ENCODE measurements at regions not wholly inside any gene's neighbourhood (a gene's known extent, or its start where the extent isn't known, plus 50 kb on each side); places are given as distances from the start of the nearest gene placed in this dataset.
A peak's percentile ranks its signal among the peaks of the same experiment; 100 is the strongest.

GRCh38 chr21:25360593-25360992 is 246.7 kb downstream of the MRPL39 start:
- Mint-ChIP-seq H3K27me3 (no peaks in the 10 kb centered on the region), H3K27ac (no peak overlapping the region), H3K4me1 (ENCODE audit: low read depth) (no peaks in the 10 kb centered on the region), H3K9me3 (ENCODE audit: low read depth) (no peaks in the 10 kb centered on the region), H3K4me3 (ENCODE audit: low read depth) (no peak overlapping the region), H3K36me3 (ENCODE audit: insufficient read depth) (no peaks in the 10 kb centered on the region)
- peak; percentile 8 for TF ChIP-seq CTCF (IDR thresholded peaks at IDR 0.05; ENCODE audit: unreplicated experiment)
- no peak for DNase-seq (ENCODE audit: low spot score, unreplicated experiment)

GRCh38 chr21:25359724-25360123 is 247.6 kb downstream of the MRPL39 start:
- H3K27ac Mint-ChIP-seq = no peak overlapping the region
- no peaks in the 10 kb centered on the region for H3K9me3 Mint-ChIP-seq (ENCODE audit: low read depth)
- H3K4me3 Mint-ChIP-seq (ENCODE audit: low read depth) = no peak overlapping the region
- no peaks in the 10 kb centered on the region for H3K27me3 Mint-ChIP-seq
- no peak for TF ChIP-seq CTCF (IDR thresholded peaks at IDR 0.05; ENCODE audit: unreplicated experiment)
- H3K36me3 Mint-ChIP-seq (ENCODE audit: insufficient read depth) = no peaks in the 10 kb centered on the region
- H3K4me1 Mint-ChIP-seq (ENCODE audit: low read depth) = no peaks in the 10 kb centered on the region
- no peak for DNase-seq (ENCODE audit: low spot score, unreplicated experiment)

GRCh38 chr21:25350056-25350455 is 257.2 kb downstream of the MRPL39 start:
- peaks cover 6% of the 10 kb centered on the region for H3K9me3 Mint-ChIP-seq (ENCODE audit: low read depth)
- H3K36me3 Mint-ChIP-seq (ENCODE audit: insufficient read depth) = peaks cover 1% of the 10 kb centered on the region
- DNase-seq (ENCODE audit: low spot score, unreplicated experiment) = no peak
- H3K27ac Mint-ChIP-seq = no peak overlapping the region
- H3K4me1 Mint-ChIP-seq (ENCODE audit: low read depth) = no peaks in the 10 kb centered on the region
- H3K4me3 Mint-ChIP-seq (ENCODE audit: low read depth) = no peak overlapping the region
- no peaks in the 10 kb centered on the region for H3K27me3 Mint-ChIP-seq
- TF ChIP-seq CTCF (IDR thresholded peaks at IDR 0.05; ENCODE audit: unreplicated experiment) = peak; percentile 42

- no peak for TF ChIP-seq CTCF (IDR thresholded peaks at IDR 0.05; ENCODE audit: unreplicated experiment)
- H3K27ac Mint-ChIP-seq = no peak overlapping the region
- DNase-seq (ENCODE audit: low spot score, unreplicated experiment) = no peak
- peaks cover 6% of the 10 kb centered on the region for H3K9me3 Mint-ChIP-seq (ENCODE audit: low read depth)
- no peak overlapping the region for H3K4me3 Mint-ChIP-seq (ENCODE audit: low read depth)
- no peaks in the 10 kb centered on the region for H3K4me1 Mint-ChIP-seq (ENCODE audit: low read depth)
- no peaks in the 10 kb centered on the region for H3K27me3 Mint-ChIP-seq
- H3K36me3 Mint-ChIP-seq (ENCODE audit: insufficient read depth) = peaks cover 1% of the 10 kb centered on the region
These were observed 263.3 kb downstream of the MRPL39 start for GRCh38 chr21:25343774-25344545.

GRCh38 chr21:25342816-25343215 is 264.5 kb downstream of the MRPL39 start:
- DNase-seq (ENCODE audit: low spot score, unreplicated experiment) = no peak

More at GRCh38 chr21:25342816-25343215, 264.5 kb downstream of the MRPL39 start:
- H3K27me3 Mint-ChIP-seq = no peaks in the 10 kb centered on the region
- no peak for TF ChIP-seq CTCF (IDR thresholded peaks at IDR 0.05; ENCODE audit: unreplicated experiment)
- H3K36me3 Mint-ChIP-seq (ENCODE audit: insufficient read depth) = no peaks in the 10 kb centered on the region
- H3K4me3 Mint-ChIP-seq (ENCODE audit: low read depth) = no peak overlapping the region
- peaks cover 4% of the 10 kb centered on the region for H3K9me3 Mint-ChIP-seq (ENCODE audit: low read depth)
- H3K4me1 Mint-ChIP-seq (ENCODE audit: low read depth) = no peaks in the 10 kb centered on the region
- H3K27ac Mint-ChIP-seq = no peak overlapping the region
